ENCODE measurements at regions not wholly inside any gene's neighbourhood (a gene's known extent, or its start where the extent isn't known, plus 50 kb on each side); places are given as distances from the start of the nearest gene placed in this dataset.
A peak's percentile ranks its signal among the peaks of the same experiment; 100 is the strongest.
"Not testable (repeated sequence)": the region's sequence is repeated elsewhere in the genome, so short reads cannot be mapped to it uniquely, and the experiment has no call there.

GRCh38 chr10:101280511-101280910 is 51.2 kb upstream of the LBX1 start:
- DNase-seq, result no peak

GRCh38 chr10:101280921-101281320 is 51.7 kb upstream of the LBX1 start:
- DNase-seq, result not testable (repeated sequence)

GRCh38 chr10:101282947-101283346 is 53.7 kb upstream of the LBX1 start:
- DNase-seq, result no peak

- no peak for DNase-seq
Observed at GRCh38 chr10:101283762-101284100, 54.5 kb upstream of the LBX1 start.

GRCh38 chr10:101284101-101284743 is 55.0 kb upstream of the LBX1 start:
- peak; percentile 49 for DNase-seq

GRCh38 chr10:101284744-101285463 is 55.6 kb upstream of the LBX1 start:
- DNase-seq, result no peak

- DNase-seq, result peak; percentile 28
Observed at GRCh38 chr10:101285519-101286070, 56.3 kb upstream of the LBX1 start.

- no peak for DNase-seq
Observed at GRCh38 chr10:101286248-101287046, 57.2 kb upstream of the LBX1 start.

- peak; percentile 35 for DNase-seq
Observed at GRCh38 chr10:101287183-101287996, 58.1 kb upstream of the LBX1 start.

GRCh38 chr10:101287997-101288635 is 58.9 kb upstream of the LBX1 start:
- DNase-seq, result peak; percentile 44

- DNase-seq, result no peak
Observed at GRCh38 chr10:101289541-101289940, 60.3 kb upstream of the LBX1 start.

- no peak for DNase-seq
Observed at GRCh38 chr10:101290431-101290830, 61.2 kb upstream of the LBX1 start.

GRCh38 chr10:101290881-101291280 is 61.6 kb upstream of the LBX1 start:
- DNase-seq, result no peak

- peak; percentile 75 for DNase-seq
Observed at GRCh38 chr10:101291331-101292193, 62.3 kb upstream of the LBX1 start.

GRCh38 chr10:101292194-101293006 is 61.6 kb upstream of the BTRC start:
- DNase-seq, result peak; percentile 72

- DNase-seq, result no peak
Observed at GRCh38 chr10:101293007-101293723, 60.8 kb upstream of the BTRC start.

- DNase-seq, result no peak
Observed at GRCh38 chr10:101294109-101294508, 59.9 kb upstream of the BTRC start.

GRCh38 chr10:101295261-101295660 is 58.7 kb upstream of the BTRC start:
- DNase-seq, result no peak

GRCh38 chr10:101297901-101298486 is 56.0 kb upstream of the BTRC start:
- DNase-seq, result peak; percentile 49
